Gastroesophageal sphincter (tissue), 3 donors: ENCODE measurements at regions not wholly inside any gene's neighbourhood (a gene's known extent, or its start where the extent isn't known, plus 50 kb on each side); places are given as distances from the start of the nearest gene placed in this dataset.

Experiments
- EP300 ChIP-seq: sonication (generic); formaldehyde crosslinking; IDR thresholded peaks from one replicate; pipeline ENCODE4 v1.6.1; 2017; ENCODE audit warnings: antibody characterized with exemption, mild to moderate bottlenecking
- POLR2A ChIP-seq, 2 donors: fragments of 450-650 bp; IDR thresholded peaks; one replicate each; pipeline ENCODE4 v1.6.1; 2017; ENCODE audit warnings: antibody characterized with exemption in 2 of 2, mild to moderate bottlenecking in 2 of 2, moderate library complexity in 1 of 2
- TF ChIP-seq, protein P1 (sequence below), 4 experiments: fragments of 200-600 bp in 2 of 4; fragments of 450-650 bp in 2 of 4; sonication (generic) in 1 of 4; IDR thresholded peaks; one replicate each; pipeline ENCODE4 v1.5.1; 2017 to 2019; ENCODE audit warnings: antibody characterized with exemption in 4 of 4, mild to moderate bottlenecking in 2 of 4, moderate library complexity in 2 of 4

DNA sequence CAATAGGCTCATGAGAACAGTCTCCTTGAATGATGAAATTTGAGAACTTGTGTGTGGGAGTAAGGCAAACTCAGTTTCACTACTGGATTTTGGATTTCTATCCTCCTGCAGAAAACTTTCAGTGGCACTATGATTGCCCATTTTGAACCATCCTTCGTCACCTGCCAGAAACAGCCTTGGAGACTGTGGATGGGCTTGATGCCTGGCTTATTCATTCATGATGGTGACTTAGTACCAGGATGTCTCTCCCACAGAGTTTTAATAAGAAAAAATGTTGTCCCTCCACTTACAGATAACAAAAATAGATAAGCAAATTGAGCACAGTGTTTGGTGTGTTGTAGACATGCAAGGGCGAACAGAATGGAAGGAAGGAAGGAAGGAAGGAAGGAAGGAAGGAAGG lies 53.5 kb upstream of the CPNE4 start:
- TF ChIP-seq, protein P1, sequence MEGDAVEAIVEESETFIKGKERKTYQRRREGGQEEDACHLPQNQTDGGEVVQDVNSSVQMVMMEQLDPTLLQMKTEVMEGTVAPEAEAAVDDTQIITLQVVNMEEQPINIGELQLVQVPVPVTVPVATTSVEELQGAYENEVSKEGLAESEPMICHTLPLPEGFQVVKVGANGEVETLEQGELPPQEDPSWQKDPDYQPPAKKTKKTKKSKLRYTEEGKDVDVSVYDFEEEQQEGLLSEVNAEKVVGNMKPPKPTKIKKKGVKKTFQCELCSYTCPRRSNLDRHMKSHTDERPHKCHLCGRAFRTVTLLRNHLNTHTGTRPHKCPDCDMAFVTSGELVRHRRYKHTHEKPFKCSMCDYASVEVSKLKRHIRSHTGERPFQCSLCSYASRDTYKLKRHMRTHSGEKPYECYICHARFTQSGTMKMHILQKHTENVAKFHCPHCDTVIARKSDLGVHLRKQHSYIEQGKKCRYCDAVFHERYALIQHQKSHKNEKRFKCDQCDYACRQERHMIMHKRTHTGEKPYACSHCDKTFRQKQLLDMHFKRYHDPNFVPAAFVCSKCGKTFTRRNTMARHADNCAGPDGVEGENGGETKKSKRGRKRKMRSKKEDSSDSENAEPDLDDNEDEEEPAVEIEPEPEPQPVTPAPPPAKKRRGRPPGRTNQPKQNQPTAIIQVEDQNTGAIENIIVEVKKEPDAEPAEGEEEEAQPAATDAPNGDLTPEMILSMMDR (IDR thresholded peaks at IDR 0.05) = no peak
- no peak for TF ChIP-seq EP300
- no peak for TF ChIP-seq POLR2A (IDR thresholded peaks at IDR 0.05)
